SK-N-SH (cell line): ENCODE measurements at regions not wholly inside any gene's neighbourhood (a gene's known extent, or its start where the extent isn't known, plus 50 kb on each side); places are given as distances from the start of the nearest gene placed in this dataset.

Experiments
- CTCF ChIA-PET: fragments of 300-600, 350-600 bp; formaldehyde crosslinking; extraction: SDS; loops from one replicate; lab custom pipeline; 2021; lab: Yijun Ruan, JAX
- POLR2A ChIA-PET: fragments of 350-600 bp; sonication (Branson Sonifier 250); formaldehyde crosslinking; extraction: SDS; loops from one replicate; lab custom pipeline; 2020; ENCODE audit warnings: antibody characterized with exemption, inconsistent platforms; lab: Yijun Ruan, JAX
- DNase-seq: peaks from one replicate; pipeline ENCODE4 v3.0.0; 2012
- H2AFZ ChIP-seq: fragments of 200-600 bp; sonication (generic); 2 replicates; pipeline ENCODE4 v1.8.1; 2016; ENCODE audit warnings: antibody characterized with exemption, mild to moderate bottlenecking, low read depth
- H3F3A ChIP-seq: fragments of 200-600 bp; sonication (generic); replicated peaks from 2 replicates; pipeline ENCODE3; 2016; ENCODE audit warnings: antibody characterized with exemption, mild to moderate bottlenecking; ENCODE audit not compliant: insufficient read depth
- H3K27ac ChIP-seq, 2 experiments: fragments of 200-500 bp in 1 of 2; fragments of 200-600 bp in 1 of 2; sonication (Bioruptor generic) in 1 of 2; sonication (generic), shearing (Covaris generic) in 1 of 2; 2 replicates each; pipeline versions ENCODE4 v1.5.1 to v1.6.1; 2014 to 2016; ENCODE audit warnings: low read depth in 2 of 2, inconsistent platforms in 1 of 2, low read length in 1 of 2, mild to moderate bottlenecking in 1 of 2, mixed read lengths in 1 of 2
- H3K27me3 ChIP-seq: fragments of 200-600 bp; sonication (generic), shearing (Covaris generic); 2 replicates; pipeline ENCODE4 v1.6.1; 2016; ENCODE audit warnings: mixed run types; ENCODE audit not compliant: insufficient read depth
- H3K36me3 ChIP-seq, 2 experiments: fragments of 200-500 bp in 1 of 2; fragments of 200-600 bp in 1 of 2; sonication (Bioruptor generic) in 1 of 2; sonication (generic) in 1 of 2; replicated peaks in 1 of 2; 2 replicates each; pipeline versions ENCODE3 to v1.5.1; 2014 to 2016; ENCODE audit warnings: low read length in 1 of 2, mild to moderate bottlenecking in 1 of 2; ENCODE audit not compliant: insufficient read depth in 2 of 2, control insufficient read depth in 1 of 2
- H3K4me1 ChIP-seq, 2 experiments: fragments of 200-500 bp in 1 of 2; fragments of 200-600 bp in 1 of 2; sonication (Bioruptor generic) in 1 of 2; sonication (generic), shearing (Covaris generic) in 1 of 2; 2 replicates each; pipeline versions ENCODE4 v1.5.1 to v1.6.1; 2014 to 2016; ENCODE audit warnings: low read depth in 1 of 2, low read length in 1 of 2, mixed run types in 1 of 2; ENCODE audit not compliant: insufficient read depth in 2 of 2, control insufficient read depth in 1 of 2
- H3K4me2 ChIP-seq: fragments of 200-600 bp; sonication (generic), shearing (Covaris generic); 2 replicates; pipeline ENCODE4 v1.6.1; 2017; ENCODE audit warnings: mixed run types
- H3K4me3 ChIP-seq, 2 experiments: fragments of 200-500 bp in 1 of 2; fragments of 200-600 bp in 1 of 2; sonication (Bioruptor generic) in 1 of 2; sonication (generic), shearing (Covaris generic) in 1 of 2; 2 replicates each; pipeline versions ENCODE4 v1.5.1 to v1.8.1; 2014 to 2016; ENCODE audit warnings: low read depth in 2 of 2, inconsistent platforms in 1 of 2, low read length in 1 of 2, mild to moderate bottlenecking in 1 of 2, mixed read lengths in 1 of 2, moderate library complexity in 1 of 2
- H3K79me2 ChIP-seq: fragments of 200-600 bp; sonication (generic); 2 replicates; pipeline ENCODE4 v1.8.1; 2017; ENCODE audit warnings: mild to moderate bottlenecking; ENCODE audit not compliant: insufficient read depth
- H3K9ac ChIP-seq: fragments of 200-600 bp; sonication (generic); 2 replicates; pipeline ENCODE4 v1.6.1; 2017; ENCODE audit warnings: mixed run types
- H3K9me2 ChIP-seq: fragments of 200-600 bp; sonication (generic); 2 replicates; pipeline ENCODE4 v1.6.1; 2017; ENCODE audit warnings: mixed run types
- H3K9me3 ChIP-seq: fragments of 200-600 bp; sonication (generic); 2 replicates; pipeline ENCODE4 v1.6.1; 2017; ENCODE audit warnings: mixed run types, mild to moderate bottlenecking, moderate library complexity
- H4K20me1 ChIP-seq: fragments of 200-600 bp; sonication (generic); 2 replicates; pipeline ENCODE4 v1.6.1; 2017; ENCODE audit warnings: mild to moderate bottlenecking, mixed run types; ENCODE audit not compliant: insufficient read depth
- EP300 ChIP-seq, 2 experiments: IDR thresholded peaks; 2 replicates each; pipeline versions ENCODE4 v1.4.0 to v1.6.1; 2012; ENCODE audit warnings: borderline replicate concordance in 1 of 2, low read depth in 1 of 2, low read length in 1 of 2
- EZH2phosphoT487 ChIP-seq: fragments of 200-600 bp; sonication (generic); IDR thresholded peaks from 2 replicates; pipeline ENCODE4 v1.6.1; 2017; ENCODE audit warnings: low read depth, mixed run types, mild to moderate bottlenecking, antibody characterized with exemption, moderate library complexity, borderline replicate concordance
- FOXM1 ChIP-seq: IDR thresholded peaks from 2 replicates; pipeline ENCODE4 v1.4.0; 2012; ENCODE audit warnings: low read depth, mild to moderate bottlenecking
- GABPA ChIP-seq: IDR thresholded peaks from 2 replicates; pipeline ENCODE4 v1.4.0; 2012; ENCODE audit warnings: low read depth, mild to moderate bottlenecking
- IRF3 ChIP-seq: fragments of 150-350 bp; IDR thresholded peaks from 2 replicates; pipeline ENCODE4 v1.6.1; 2016; ENCODE audit warnings: mild to moderate bottlenecking, low read depth, low read length
- JUND ChIP-seq: IDR thresholded peaks from 2 replicates; pipeline ENCODE4 v1.4.0; 2012
- MAX ChIP-seq: IDR thresholded peaks from 2 replicates; pipeline ENCODE4 v1.4.0; 2012; ENCODE audit warnings: low read depth
- MEF2A ChIP-seq: IDR thresholded peaks from 2 replicates; pipeline ENCODE4 v1.4.0; 2012; ENCODE audit warnings: low read depth, borderline replicate concordance
- NFIC ChIP-seq: IDR thresholded peaks from 2 replicates; pipeline ENCODE4 v1.4.0; 2012; ENCODE audit warnings: borderline replicate concordance
- NRF1 ChIP-seq: IDR thresholded peaks from 2 replicates; pipeline ENCODE4 v1.6.1; 2012; ENCODE audit warnings: low read depth, mild to moderate bottlenecking, low read length
- PBX3 ChIP-seq: IDR thresholded peaks from 2 replicates; pipeline ENCODE4; 2012
- POLR2AphosphoS5 ChIP-seq: IDR thresholded peaks from 2 replicates; pipeline ENCODE4 v1.6.1; 2012; ENCODE audit warnings: low read depth, low read length
- RXRA ChIP-seq: IDR thresholded peaks from 2 replicates; pipeline ENCODE4 v1.4.0; 2012; ENCODE audit warnings: low read depth, mild to moderate bottlenecking, borderline replicate concordance
- SMC3 ChIP-seq: IDR thresholded peaks from 2 replicates; pipeline ENCODE4 v1.6.1; 2012; ENCODE audit warnings: low read depth, low read length, improper control_type of control experiment
- TCF12 ChIP-seq: IDR thresholded peaks from 2 replicates; pipeline ENCODE4 v1.4.0; 2012
- TEAD4 ChIP-seq: IDR thresholded peaks from 2 replicates; pipeline ENCODE4 v1.4.0; 2012; ENCODE audit warnings: mild to moderate bottlenecking, borderline replicate concordance; ENCODE audit not compliant: insufficient read depth
- USF1 ChIP-seq: IDR thresholded peaks from 2 replicates; pipeline ENCODE4 v1.4.0; 2012; ENCODE audit warnings: low read depth, borderline replicate concordance
- YY1 ChIP-seq: IDR thresholded peaks from 2 replicates; pipeline ENCODE4 v1.4.0; 2012; ENCODE audit warnings: low read depth, mild to moderate bottlenecking
- WGBS: methylation state at CpG from one replicate; pipeline ENCODE4 v1.1.6; 2017; ENCODE audit warnings: low lambda C conversion rate; 5-methylcytosine and 5-hydroxymethylcytosine counted together
- TF ChIP-seq, protein P1 (sequence below): fragments of 200-600 bp; sonication (generic); IDR thresholded peaks from 2 replicates; pipeline ENCODE4 v1.6.1; 2017; ENCODE audit warnings: antibody characterized with exemption, mild to moderate bottlenecking, moderate library complexity
- TF ChIP-seq, protein P2 (sequence below): fragments of 150-350 bp; IDR thresholded peaks from 2 replicates; pipeline ENCODE4 v1.6.1; 2017; ENCODE audit warnings: antibody characterized with exemption, low read length, low read depth, borderline replicate concordance

DNA sequence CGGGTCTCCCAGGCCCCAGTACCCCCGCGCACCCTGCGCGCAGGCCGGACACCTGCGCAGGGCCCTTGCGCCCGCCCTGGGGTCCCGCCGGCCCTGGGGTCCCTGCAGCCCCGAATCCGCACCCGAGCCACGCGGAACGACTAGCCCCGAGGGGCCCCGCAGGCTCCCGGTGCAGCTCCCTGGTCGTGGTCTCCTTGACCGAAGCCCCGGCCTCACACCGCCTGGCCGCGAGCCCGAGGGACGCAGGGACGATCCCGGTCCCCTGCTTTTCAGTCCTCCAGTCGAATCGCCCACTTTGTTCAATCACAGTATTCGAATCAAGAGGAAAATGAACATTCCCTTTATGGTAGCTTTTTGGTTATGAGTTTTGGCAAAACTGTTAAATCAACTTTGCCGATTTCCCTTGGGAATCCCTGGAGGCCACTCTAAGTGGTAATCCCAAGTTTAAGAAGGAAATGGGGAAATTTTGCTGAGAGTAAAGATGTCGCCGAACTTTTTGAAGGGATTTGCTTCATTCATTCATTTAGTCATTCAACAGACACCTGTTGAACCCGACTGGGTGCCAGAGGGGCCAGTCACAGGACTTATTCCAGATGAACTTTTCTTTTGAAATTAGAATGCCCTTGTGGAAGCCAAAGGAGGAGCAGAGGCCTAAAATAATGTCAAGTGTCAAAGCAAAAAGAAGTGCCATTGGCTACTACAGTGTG lies 75.0 kb downstream of the ZIC5 start:
- POLR2A ChIA-PET: no interaction called here
- H3F3A ChIP-seq: no peaks in the 10 kb centered on the region
- no peaks in the 10 kb centered on the region for H3K9me3 ChIP-seq
- no peak for TF ChIP-seq RXRA
- TF ChIP-seq NFIC: no peak
- TF ChIP-seq GABPA: no peak
- no peak for TF ChIP-seq MAX
- no peak for TF ChIP-seq PBX3
- TF ChIP-seq JUND: no peak
- TF ChIP-seq TCF12: no peak
- TF ChIP-seq EP300 (IDR thresholded peaks at IDR 0.05; ENCODE audit: borderline replicate concordance in 1 of 2, low read depth in 1 of 2, low read length in 1 of 2): no peak
- TF ChIP-seq EZH2phosphoT487: no peak
- TF ChIP-seq, protein P1, sequence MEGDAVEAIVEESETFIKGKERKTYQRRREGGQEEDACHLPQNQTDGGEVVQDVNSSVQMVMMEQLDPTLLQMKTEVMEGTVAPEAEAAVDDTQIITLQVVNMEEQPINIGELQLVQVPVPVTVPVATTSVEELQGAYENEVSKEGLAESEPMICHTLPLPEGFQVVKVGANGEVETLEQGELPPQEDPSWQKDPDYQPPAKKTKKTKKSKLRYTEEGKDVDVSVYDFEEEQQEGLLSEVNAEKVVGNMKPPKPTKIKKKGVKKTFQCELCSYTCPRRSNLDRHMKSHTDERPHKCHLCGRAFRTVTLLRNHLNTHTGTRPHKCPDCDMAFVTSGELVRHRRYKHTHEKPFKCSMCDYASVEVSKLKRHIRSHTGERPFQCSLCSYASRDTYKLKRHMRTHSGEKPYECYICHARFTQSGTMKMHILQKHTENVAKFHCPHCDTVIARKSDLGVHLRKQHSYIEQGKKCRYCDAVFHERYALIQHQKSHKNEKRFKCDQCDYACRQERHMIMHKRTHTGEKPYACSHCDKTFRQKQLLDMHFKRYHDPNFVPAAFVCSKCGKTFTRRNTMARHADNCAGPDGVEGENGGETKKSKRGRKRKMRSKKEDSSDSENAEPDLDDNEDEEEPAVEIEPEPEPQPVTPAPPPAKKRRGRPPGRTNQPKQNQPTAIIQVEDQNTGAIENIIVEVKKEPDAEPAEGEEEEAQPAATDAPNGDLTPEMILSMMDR: no peak
- no peak for TF ChIP-seq FOXM1
- TF ChIP-seq MEF2A: no peak
- TF ChIP-seq TEAD4: no peak
- TF ChIP-seq IRF3: no peak
- no peak for TF ChIP-seq POLR2AphosphoS5
- TF ChIP-seq SMC3: no peak
- no peak for TF ChIP-seq YY1
- TF ChIP-seq, protein P2, sequence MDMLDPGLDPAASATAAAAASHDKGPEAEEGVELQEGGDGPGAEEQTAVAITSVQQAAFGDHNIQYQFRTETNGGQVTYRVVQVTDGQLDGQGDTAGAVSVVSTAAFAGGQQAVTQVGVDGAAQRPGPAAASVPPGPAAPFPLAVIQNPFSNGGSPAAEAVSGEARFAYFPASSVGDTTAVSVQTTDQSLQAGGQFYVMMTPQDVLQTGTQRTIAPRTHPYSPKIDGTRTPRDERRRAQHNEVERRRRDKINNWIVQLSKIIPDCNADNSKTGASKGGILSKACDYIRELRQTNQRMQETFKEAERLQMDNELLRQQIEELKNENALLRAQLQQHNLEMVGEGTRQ: no peak
- no peak for TF ChIP-seq USF1
- no peak for TF ChIP-seq NRF1
- 60% methylated on average over 11 of the region's 37 CpGs for WGBS
- no peaks in the 10 kb centered on the region for H3K79me2 ChIP-seq
- peaks cover 86% of the 10 kb centered on the region for H3K27me3 ChIP-seq
- H3K4me2 ChIP-seq: no peak overlapping the region
- H2AFZ ChIP-seq: no peak overlapping the region
- no peaks in the 10 kb centered on the region for H3K9me2 ChIP-seq
- no peak overlapping the region for H3K4me3 ChIP-seq
- no peaks in the 10 kb centered on the region for H4K20me1 ChIP-seq
- H3K9ac ChIP-seq: no peak overlapping the region
- no peaks in the 10 kb centered on the region for H3K36me3 ChIP-seq
- no peak for DNase-seq
- H3K4me1 ChIP-seq: no peaks in the 10 kb centered on the region; a peak in 1 of 4 replicates
- CTCF ChIA-PET: no interaction called here
- no peak overlapping the region for H3K27ac ChIP-seq
